Myocyte (in vitro differentiated cells): ENCODE measurements at regions not wholly inside any gene's neighbourhood (a gene's known extent, or its start where the extent isn't known, plus 50 kb on each side); places are given as distances from the start of the nearest gene placed in this dataset.

Source experiments
- DNase-seq: peaks from one replicate; pipeline ENCODE4 v3.0.0-alpha.2; 2012; ENCODE audit warnings: low read depth

DNA sequence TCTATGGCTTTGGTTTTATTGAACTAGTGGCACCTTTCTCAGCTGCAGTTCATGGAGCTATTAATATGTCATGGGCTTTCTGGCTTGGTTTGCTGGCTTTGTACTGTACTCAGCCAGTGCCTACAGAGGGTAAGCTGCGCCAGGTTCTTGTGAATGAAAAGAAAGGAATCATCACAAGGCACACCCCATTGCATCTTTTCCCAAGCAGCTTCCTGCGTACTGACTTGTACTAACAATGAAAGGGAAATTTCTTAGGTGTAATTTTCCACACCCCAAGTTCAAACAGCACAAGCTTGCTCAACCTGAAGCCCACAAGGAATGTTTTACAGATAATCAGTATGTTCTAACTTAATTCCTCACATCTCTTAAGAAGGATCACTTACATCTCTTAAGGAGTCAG is 78.0 kb upstream of the TNFSF18 start:
- DNase-seq, result no peak

DNA sequence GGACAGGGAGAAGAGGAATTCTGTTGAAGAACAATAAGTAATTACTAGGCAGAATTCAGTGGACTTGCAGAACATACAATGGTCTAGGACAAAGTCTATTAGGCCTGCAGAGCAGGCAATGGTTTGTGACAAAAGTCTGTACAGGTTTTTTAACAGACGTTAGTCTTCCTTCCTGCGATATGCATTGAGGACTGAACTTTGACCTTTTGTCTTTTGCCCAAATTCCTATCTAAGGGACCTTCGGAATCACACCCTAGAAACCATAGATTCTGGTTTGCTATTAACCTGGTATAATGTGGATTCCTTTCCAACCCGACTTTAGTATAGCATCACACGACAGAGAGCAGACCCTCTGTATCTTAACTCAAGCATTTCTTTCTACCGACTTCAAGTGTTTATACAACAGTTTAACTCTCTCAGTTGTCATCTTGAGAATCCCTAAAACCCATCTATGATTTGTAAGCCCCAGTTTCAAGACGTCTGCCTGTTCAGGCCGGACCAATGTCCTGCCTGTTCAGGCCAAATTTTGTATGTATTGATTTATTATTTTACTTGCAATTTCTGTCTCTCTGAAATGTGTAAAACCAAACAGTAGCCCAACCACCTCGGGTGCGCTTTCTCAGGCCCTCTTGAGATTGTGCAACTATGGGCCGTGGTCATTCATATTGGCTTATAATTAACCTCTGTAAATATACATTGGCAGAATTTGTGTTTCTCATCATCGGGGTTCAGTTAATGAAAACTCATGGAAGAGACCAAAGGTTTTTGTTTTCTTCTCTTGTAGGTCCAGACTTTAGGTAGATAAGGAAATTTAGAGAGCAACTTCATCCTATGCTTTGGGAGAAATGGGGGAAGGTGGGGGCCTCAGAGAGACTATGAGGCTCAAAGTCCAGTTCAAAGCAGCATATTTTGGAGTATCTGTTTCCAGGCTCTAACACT is 76.9 kb upstream of the TNFSF18 start:
- DNase-seq, result no peak

DNA sequence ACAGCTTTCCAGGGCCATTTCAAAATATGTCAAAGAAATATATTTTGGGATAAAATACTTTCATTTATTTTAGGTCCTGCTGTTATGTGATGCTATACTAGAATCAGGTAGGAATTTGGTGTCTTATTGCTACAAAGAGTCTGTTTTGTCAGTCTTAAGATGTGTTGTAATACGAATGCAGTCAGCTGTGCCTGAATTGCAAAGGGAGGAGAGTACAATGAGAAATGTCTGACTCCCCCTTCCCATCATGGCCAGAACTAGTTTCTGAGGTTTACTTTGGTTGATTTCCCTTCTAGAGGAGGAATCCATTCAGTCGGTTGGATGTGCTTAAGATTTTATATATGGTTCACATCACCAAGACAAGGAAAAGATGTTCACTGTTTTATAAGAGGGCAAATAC is 75.7 kb upstream of the TNFSF18 start:
- no peak for DNase-seq

DNA sequence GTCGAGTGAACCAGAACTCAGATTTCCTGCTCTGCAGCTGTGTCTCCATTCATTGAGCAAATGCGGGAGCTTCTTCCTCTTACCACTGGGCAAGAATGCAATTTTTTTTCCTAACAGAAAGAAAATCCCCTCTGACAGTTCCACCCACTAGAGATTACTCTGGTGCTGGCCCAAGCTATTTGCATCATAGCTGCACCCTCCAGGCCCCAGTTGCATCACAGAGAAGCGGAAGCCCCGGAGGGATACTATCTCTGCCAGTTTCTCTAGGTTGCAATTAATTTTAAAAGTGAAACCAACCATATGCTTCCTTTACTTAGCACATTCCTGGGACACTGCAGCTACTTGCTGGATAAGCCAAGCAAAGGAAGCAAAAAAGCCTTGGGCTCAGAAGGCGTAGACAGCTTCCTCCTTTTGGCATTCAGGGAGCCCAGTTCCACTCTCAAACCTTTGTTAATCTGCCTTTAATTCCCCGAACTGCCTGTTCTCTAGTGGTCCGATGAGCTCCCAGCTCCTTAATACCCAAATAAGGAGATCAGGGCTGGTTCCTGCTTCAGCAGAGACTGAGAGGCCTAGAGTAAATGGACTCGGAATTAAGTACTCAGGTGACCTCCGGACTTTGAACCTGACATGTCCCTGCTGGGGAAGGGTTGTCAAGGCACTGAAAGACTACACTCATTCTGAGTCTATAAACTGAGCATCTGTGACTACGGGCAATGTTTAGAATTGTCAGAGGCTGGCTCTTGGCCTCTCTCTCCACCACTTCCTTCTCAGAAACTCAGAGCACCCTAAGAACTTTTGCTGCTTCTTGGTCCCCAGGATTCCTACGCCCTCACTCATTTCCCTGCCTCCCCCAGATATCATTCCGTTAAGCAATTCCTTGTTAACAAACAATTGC is 72.5 kb upstream of the TNFSF18 start:
- DNase-seq, result peak; percentile 63

DNA sequence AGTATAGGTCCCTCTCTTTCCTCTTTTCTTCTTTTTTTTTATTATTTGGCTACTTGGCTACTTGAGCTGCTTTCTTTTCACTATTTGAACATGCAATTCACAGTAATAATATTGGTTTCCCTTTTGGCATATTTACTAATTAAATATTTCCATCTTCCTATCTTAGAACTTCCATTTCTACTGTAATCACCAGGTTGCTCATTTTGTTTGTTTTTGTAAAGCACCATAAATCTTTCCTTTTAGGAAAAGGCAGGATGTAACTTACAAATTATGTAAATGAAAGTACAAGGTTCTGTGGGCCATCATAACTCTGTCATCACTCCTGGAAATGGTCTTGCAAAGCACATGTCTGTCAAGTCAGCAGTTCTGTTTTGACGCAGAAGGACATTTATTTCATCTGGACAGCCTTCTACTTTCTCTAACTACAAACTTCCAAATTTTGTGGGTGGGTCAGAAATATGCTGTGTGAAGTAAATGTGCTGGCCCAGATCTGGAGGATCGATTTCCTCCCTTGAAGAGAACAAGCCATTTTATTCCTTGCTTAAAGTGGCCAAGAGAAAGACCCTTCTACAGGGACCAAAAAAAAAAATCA is 71.7 kb upstream of the TNFSF18 start:
- DNase-seq, result peak; percentile 16

GRCh38 chr1:173118404-173118803 is 67.7 kb upstream of the TNFSF18 start:
- DNase-seq, result no peak

DNA sequence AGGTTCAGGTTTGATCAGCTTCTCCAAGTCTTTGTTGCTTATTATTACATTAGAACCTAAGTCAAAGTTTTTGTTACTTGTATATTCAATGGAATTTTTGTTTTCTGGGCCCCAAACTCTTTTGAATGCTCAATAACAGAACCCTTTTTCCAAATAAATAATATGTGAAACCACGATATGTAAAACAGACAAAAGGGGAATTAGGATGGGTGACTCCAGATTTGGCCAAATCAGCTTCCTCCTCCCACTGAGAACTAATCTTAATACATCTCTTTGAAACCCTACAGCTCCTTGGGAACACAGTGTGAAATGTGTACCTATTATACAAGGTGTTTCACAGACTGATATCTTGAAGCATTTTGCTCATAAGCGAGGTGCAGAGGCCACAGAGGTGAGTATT is 67.0 kb upstream of the TNFSF18 start:
- DNase-seq, result no peak

DNA sequence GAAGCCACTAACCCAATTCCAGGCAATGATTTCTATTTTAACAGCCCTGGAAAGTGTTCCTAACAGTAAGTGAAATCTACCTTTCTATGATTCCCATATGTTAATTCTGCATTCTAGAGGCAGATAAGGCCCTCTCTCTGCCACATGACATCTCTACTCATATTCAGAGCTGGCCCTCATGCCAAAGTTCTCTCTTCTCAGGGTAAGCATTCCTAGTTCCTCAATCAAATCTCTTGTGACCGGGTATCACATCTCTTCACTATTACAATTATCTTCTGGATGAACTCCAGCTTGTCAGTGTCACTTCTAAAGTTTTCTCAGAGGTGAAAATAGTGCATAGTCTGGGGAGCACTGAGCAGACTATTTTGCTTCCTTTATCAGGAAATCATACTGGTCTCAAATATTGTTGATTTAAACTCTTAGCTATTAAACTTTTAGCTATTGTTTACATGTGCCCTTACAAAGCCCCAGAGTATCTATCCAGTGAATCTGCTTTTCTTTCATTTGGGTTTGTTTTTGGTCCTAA is 66.4 kb upstream of the TNFSF18 start:
- no peak for DNase-seq

- no peak for DNase-seq
Measured at GRCh38 chr1:173114346-173114745, 63.6 kb upstream of the TNFSF18 start.

DNA sequence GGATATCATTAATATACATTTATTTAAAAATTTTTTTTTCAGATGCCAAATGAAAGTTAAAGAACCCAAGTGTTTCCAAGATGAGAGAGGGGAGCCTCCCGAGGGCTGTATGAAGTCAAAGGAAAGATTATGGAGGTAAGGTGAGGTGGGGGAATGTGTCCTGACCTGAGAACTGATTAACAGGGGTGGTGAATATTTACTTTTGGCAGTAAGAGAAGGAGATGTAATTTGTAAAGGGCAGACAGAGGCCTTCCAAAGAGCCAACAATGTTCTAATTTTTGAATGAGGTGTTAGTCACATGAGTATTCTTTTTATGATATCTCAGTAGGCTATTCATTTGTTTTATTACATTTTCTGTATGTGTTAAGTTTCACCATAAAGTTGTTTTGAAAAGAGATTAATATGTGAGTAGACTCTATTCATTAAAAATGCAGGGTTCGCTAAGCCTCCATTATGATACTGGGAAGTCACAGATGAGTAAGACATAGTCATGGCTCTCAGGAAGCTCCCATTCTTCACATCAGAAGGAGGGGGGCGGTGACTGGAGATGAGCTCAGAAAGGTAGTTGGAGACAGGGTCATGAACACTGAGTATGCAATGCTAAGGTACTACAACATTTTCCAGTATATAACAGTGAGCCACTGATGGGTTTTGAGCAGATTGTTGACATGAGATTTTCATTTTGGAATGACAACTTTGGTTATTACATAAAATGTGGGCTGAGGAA is 62.4 kb upstream of the TNFSF18 start:
- no peak for DNase-seq

GRCh38 chr1:173112129-173112528 is 61.4 kb upstream of the TNFSF18 start:
- DNase-seq, result no peak

DNA sequence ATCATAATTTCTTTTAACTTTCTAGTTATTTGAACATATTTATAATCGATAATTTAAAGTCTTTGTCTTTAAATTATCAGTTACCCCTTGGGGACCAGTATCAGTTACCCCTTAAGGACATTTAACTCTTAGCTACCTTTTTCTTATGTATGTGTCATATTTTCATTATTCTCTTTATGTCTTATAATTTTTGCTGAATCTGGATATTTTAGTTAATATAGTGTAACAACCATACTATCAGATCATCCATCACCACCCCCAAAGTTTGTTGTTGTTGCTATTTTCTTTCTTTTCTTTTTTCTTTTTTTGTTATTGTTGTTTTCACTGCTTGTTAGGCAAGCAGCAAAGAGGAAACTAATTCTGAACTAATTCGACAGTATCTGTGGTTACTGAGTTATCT is 57.0 kb upstream of the TNFSF18 start:
- DNase-seq, result no peak

- no peak for DNase-seq
Measured at GRCh38 chr1:173103006-173103405, 52.3 kb upstream of the TNFSF18 start.

DNA sequence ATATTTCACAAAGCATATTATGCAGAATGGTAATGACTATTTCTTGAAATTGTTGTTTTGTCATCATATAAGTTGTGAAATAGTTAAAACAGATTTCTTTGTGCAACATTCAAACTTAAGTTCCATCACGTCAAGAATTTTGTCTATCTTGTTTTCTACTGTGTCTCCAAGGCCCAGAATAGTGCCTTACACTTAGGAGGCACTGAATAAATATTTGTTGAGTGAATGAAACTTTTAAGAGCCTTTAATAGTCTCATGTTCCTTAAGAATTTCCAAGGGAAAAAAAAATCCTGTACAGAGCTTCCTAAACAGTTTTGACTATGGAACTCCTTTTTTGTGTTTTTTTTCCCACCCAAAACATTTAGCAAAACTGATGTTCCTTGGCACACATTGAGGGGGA is 50.8 kb upstream of the TNFSF18 start:
- no peak for DNase-seq

DNA sequence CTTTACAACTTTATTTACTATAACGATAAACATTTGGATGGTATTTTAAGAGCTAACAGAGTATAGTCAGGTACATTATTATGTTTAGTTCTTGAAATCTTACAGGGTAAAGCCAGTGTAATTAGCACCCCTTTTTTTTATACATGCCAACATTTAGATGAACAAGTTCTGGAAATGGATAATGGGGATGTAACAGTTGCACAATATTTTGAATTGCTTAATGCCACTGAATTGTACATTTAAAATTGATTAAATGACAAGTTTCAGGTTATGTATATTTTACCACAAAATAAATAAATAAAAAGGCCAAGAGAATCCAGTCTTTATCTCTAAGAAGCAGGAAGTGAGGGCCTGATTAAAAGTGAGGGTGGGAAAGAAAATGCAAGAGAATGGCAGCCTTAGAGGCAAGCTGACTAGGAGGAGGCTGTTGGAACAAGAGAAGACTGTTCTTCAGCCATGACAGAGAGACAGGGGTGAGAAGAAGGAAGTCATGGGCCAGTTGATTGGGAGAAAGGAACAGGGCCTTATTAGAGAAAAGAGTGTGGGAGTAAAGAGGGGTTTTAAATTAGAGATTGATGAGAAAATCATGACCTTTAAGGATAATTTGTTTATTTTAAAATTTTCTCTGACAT is 49.9 kb upstream of the TNFSF18 start:
- DNase-seq, result no peak
